ENCODE measurements at regions not wholly inside any gene's neighbourhood (a gene's known extent, or its start where the extent isn't known, plus 50 kb on each side); places are given as distances from the start of the nearest gene placed in this dataset.

DNA sequence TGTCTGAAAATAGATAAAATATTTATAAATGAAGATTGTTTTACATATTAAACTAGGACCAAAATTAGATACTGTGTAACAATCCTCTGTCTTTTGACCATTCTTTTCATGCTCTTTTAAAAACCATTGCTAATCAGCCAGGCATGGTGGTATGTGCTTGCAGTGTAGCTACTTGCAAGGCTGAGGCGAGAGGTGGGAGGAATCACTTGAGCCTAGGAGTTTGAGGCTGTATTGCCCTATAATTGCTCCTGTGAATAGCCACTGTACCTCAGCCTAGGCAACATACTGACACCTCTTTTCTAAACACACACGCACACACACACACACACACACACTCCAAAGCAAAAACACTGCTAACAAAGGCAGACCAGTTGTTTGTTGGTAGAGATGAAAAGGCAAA lies 259.2 kb downstream of the JRKL start:
- POLR2A ChIA-PET = no interaction called here
- 26% methylated on average over 2 of the region's 2 CpGs for WGBS (ENCODE audit: low lambda C conversion rate)
- Histone ChIP-seq H3F3A (replicated peaks; ENCODE audit: insufficient read depth) (no peaks in the 10 kb centered on the region), H4K20me1 (ENCODE audit: insufficient read depth) (no peaks in the 10 kb centered on the region), H3K4me1 (ENCODE audit: control insufficient read depth in 1 of 2, insufficient read depth in 2 of 2, low read depth in 1 of 2, low read length in 1 of 2) (no peaks in the 10 kb centered on the region), H3K36me3 (replicated peaks in 1 of 2; ENCODE audit: control insufficient read depth in 1 of 2, insufficient read depth in 2 of 2, low read length in 1 of 2) (no peaks in the 10 kb centered on the region), H3K27ac (ENCODE audit: low read depth in 2 of 2, low read length in 1 of 2) (no peak overlapping the region), H3K9me3 (no peaks in the 10 kb centered on the region), H3K9me2 (no peaks in the 10 kb centered on the region), H3K9ac (no peak overlapping the region), H3K79me2 (ENCODE audit: insufficient read depth) (no peaks in the 10 kb centered on the region), H3K4me2 (no peak overlapping the region), H2AFZ (ENCODE audit: low read depth) (no peak overlapping the region), H3K27me3 (ENCODE audit: insufficient read depth) (no peaks in the 10 kb centered on the region), H3K4me3 (ENCODE audit: low read depth in 2 of 2, low read length in 1 of 2) (no peak overlapping the region)
- CTCF ChIA-PET = interaction anchor here (0.6 to 1.1 kb wide), 2 partner anchors 86 to 145 kb away, joined by 3 read pairs; no protein-coding TSS in a partner anchor
- TF ChIP-seq TCF12 (IDR thresholded peaks at IDR 0.05) (no peak), JUND (IDR thresholded peaks at IDR 0.05) (no peak), RAD21 (IDR thresholded peaks at IDR 0.05; ENCODE audit: low read length) (no peak), GABPA (IDR thresholded peaks at IDR 0.05; ENCODE audit: low read depth) (no peak), NFIC (IDR thresholded peaks at IDR 0.05; ENCODE audit: borderline replicate concordance) (no peak), EP300 (IDR thresholded peaks at IDR 0.05; ENCODE audit: borderline replicate concordance in 1 of 2, low read depth in 1 of 2, low read length in 1 of 2) (no peak)
- TF ChIP-seq, protein P1, sequence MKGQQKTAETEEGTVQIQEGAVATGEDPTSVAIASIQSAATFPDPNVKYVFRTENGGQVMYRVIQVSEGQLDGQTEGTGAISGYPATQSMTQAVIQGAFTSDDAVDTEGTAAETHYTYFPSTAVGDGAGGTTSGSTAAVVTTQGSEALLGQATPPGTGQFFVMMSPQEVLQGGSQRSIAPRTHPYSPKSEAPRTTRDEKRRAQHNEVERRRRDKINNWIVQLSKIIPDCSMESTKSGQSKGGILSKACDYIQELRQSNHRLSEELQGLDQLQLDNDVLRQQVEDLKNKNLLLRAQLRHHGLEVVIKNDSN (IDR thresholded peaks at IDR 0.05; ENCODE audit: borderline replicate concordance, low read depth) = no peak
- TF ChIP-seq, protein P2, sequence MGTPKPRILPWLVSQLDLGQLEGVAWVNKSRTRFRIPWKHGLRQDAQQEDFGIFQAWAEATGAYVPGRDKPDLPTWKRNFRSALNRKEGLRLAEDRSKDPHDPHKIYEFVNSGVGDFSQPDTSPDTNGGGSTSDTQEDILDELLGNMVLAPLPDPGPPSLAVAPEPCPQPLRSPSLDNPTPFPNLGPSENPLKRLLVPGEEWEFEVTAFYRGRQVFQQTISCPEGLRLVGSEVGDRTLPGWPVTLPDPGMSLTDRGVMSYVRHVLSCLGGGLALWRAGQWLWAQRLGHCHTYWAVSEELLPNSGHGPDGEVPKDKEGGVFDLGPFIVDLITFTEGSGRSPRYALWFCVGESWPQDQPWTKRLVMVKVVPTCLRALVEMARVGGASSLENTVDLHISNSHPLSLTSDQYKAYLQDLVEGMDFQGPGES (IDR thresholded peaks at IDR 0.05; ENCODE audit: low read depth, low read length) = no peak
- no peak for DNase-seq

DNA sequence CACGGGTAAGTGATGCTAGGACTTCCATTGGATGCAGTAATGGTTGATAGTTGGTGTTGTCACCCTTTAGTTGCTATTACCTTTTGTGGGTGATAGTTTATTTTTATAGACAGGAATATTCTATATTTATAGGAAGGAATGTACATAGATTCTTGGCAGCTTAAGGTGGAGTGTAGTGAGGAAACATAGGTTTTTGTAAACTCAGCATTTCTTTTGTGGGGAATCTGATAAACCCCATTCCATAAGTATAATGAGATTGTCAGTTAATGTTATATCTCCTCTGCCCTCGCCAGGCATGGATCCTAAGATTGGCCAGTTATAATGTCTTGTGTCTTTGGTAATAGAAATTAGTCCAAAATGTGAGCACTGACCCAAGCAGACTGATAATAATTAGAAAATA lies 262.7 kb downstream of the JRKL start:
- H3K36me3 ChIP-seq (replicated peaks in 1 of 2; ENCODE audit: control insufficient read depth in 1 of 2, insufficient read depth in 2 of 2, low read length in 1 of 2) = no peaks in the 10 kb centered on the region
- no peaks in the 10 kb centered on the region for H3K27me3 ChIP-seq (ENCODE audit: insufficient read depth)
- H3K9me2 ChIP-seq = no peaks in the 10 kb centered on the region
- H3K4me2 ChIP-seq = no peak overlapping the region
- H3K79me2 ChIP-seq (ENCODE audit: insufficient read depth) = no peaks in the 10 kb centered on the region
- CTCF ChIA-PET = no interaction called here
- H2AFZ ChIP-seq (ENCODE audit: low read depth) = no peak overlapping the region
- no peak overlapping the region for H3K9ac ChIP-seq
- 21% methylated on average over 2 of the region's 2 CpGs for WGBS (ENCODE audit: low lambda C conversion rate)
- no peaks in the 10 kb centered on the region for H3K9me3 ChIP-seq
- no peak for DNase-seq
- no peak overlapping the region for H3K4me3 ChIP-seq (ENCODE audit: low read depth in 2 of 2, low read length in 1 of 2)
- POLR2A ChIA-PET = no interaction called here
- no peaks in the 10 kb centered on the region for H4K20me1 ChIP-seq (ENCODE audit: insufficient read depth)
- H3K27ac ChIP-seq (ENCODE audit: low read depth in 2 of 2, low read length in 1 of 2) = no peak overlapping the region
- H3K4me1 ChIP-seq (ENCODE audit: control insufficient read depth in 1 of 2, insufficient read depth in 2 of 2, low read depth in 1 of 2, low read length in 1 of 2) = no peaks in the 10 kb centered on the region
- no peaks in the 10 kb centered on the region for H3F3A ChIP-seq (replicated peaks; ENCODE audit: insufficient read depth)
- TF ChIP-seq, protein P1 (IDR thresholded peaks at IDR 0.05; ENCODE audit: borderline replicate concordance, low read depth) = no peak
- TF ChIP-seq FOSL2 (IDR thresholded peaks at IDR 0.05; ENCODE audit: borderline replicate concordance, low read depth) (no peak), EZH2phosphoT487 (IDR thresholded peaks at IDR 0.05; ENCODE audit: borderline replicate concordance, low read depth) (no peak), SIN3A (IDR thresholded peaks at IDR 0.05; ENCODE audit: borderline replicate concordance, low read depth, low read length) (no peak), RAD21 (IDR thresholded peaks at IDR 0.05; ENCODE audit: low read length) (no peak), RXRA (IDR thresholded peaks at IDR 0.05; ENCODE audit: borderline replicate concordance, low read depth) (no peak), POLR2AphosphoS5 (IDR thresholded peaks at IDR 0.05; ENCODE audit: low read depth, low read length) (no peak), GATA2 (CRISPR knock-in tag; IDR thresholded peaks at IDR 0.05) (no peak), GABPA (IDR thresholded peaks at IDR 0.05; ENCODE audit: low read depth) (no peak), TEAD4 (IDR thresholded peaks at IDR 0.05; ENCODE audit: borderline replicate concordance, insufficient read depth) (no peak), TCF12 (IDR thresholded peaks at IDR 0.05) (no peak), EP300 (IDR thresholded peaks at IDR 0.05; ENCODE audit: borderline replicate concordance in 1 of 2, low read depth in 1 of 2, low read length in 1 of 2) (no peak), SMC3 (IDR thresholded peaks at IDR 0.05; ENCODE audit: low read depth, low read length) (no peak)
- TF ChIP-seq, protein P3, sequence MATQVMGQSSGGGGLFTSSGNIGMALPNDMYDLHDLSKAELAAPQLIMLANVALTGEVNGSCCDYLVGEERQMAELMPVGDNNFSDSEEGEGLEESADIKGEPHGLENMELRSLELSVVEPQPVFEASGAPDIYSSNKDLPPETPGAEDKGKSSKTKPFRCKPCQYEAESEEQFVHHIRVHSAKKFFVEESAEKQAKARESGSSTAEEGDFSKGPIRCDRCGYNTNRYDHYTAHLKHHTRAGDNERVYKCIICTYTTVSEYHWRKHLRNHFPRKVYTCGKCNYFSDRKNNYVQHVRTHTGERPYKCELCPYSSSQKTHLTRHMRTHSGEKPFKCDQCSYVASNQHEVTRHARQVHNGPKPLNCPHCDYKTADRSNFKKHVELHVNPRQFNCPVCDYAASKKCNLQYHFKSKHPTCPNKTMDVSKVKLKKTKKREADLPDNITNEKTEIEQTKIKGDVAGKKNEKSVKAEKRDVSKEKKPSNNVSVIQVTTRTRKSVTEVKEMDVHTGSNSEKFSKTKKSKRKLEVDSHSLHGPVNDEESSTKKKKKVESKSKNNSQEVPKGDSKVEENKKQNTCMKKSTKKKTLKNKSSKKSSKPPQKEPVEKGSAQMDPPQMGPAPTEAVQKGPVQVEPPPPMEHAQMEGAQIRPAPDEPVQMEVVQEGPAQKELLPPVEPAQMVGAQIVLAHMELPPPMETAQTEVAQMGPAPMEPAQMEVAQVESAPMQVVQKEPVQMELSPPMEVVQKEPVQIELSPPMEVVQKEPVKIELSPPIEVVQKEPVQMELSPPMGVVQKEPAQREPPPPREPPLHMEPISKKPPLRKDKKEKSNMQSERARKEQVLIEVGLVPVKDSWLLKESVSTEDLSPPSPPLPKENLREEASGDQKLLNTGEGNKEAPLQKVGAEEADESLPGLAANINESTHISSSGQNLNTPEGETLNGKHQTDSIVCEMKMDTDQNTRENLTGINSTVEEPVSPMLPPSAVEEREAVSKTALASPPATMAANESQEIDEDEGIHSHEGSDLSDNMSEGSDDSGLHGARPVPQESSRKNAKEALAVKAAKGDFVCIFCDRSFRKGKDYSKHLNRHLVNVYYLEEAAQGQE (IDR thresholded peaks at IDR 0.05; ENCODE audit: low read depth, low read length) = no peak
- TF ChIP-seq, protein P2 (IDR thresholded peaks at IDR 0.05; ENCODE audit: low read depth, low read length) = no peak
- TF ChIP-seq, protein P4, sequence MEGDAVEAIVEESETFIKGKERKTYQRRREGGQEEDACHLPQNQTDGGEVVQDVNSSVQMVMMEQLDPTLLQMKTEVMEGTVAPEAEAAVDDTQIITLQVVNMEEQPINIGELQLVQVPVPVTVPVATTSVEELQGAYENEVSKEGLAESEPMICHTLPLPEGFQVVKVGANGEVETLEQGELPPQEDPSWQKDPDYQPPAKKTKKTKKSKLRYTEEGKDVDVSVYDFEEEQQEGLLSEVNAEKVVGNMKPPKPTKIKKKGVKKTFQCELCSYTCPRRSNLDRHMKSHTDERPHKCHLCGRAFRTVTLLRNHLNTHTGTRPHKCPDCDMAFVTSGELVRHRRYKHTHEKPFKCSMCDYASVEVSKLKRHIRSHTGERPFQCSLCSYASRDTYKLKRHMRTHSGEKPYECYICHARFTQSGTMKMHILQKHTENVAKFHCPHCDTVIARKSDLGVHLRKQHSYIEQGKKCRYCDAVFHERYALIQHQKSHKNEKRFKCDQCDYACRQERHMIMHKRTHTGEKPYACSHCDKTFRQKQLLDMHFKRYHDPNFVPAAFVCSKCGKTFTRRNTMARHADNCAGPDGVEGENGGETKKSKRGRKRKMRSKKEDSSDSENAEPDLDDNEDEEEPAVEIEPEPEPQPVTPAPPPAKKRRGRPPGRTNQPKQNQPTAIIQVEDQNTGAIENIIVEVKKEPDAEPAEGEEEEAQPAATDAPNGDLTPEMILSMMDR (IDR thresholded peaks at IDR 0.05) = no peak

Data from SK-N-SH (cell line).